GM13977 (cell line): ENCODE measurements at regions not wholly inside any gene's neighbourhood (a gene's known extent, or its start where the extent isn't known, plus 50 kb on each side); places are given as distances from the start of the nearest gene placed in this dataset.

Experiments used
- DNase-seq: peaks from one replicate; pipeline ENCODE4 v3.0.0; 2012; ENCODE audit warnings: low spot score
- CTCF ChIP-seq: IDR thresholded peaks from 2 replicates; pipeline ENCODE4 v1.5.1; 2012; ENCODE audit warnings: mild to moderate bottlenecking, control low read depth; ENCODE audit not compliant: insufficient read depth; ENCODE audit errors: extremely low read depth, missing control alignments
- in situ Hi-C: fragments of 300-500 bp; cut with MboI; formaldehyde crosslinking; loops from one replicate; pipeline ENCODE4 v1.12.0; 2022; ENCODE audit warnings: low sequenced_read_pairs, low pct_unique_long_range_greater_than_20kb, mixed read lengths, inconsistent platforms; ENCODE audit not compliant: unreplicated experiment

- in situ Hi-C loops = loop anchor here (25.0 kb wide), 1 partner anchor 1034 kb away; no protein-coding TSS in a partner anchor
- TF ChIP-seq CTCF = no peak
- DNase-seq = no peak
Observed at GRCh38 chr12:92421042-92421441, 275.4 kb upstream of the BTG1 start.

GRCh38 chr12:92419201-92419600 is 273.6 kb upstream of the BTG1 start:
- no peak for TF ChIP-seq CTCF
- in situ Hi-C loops = loop anchor here (25.0 kb wide), 1 partner anchor 1032 kb away; no protein-coding TSS in a partner anchor
- no peak for DNase-seq

GRCh38 chr12:92418381-92418780 is 272.7 kb upstream of the BTG1 start:
- in situ Hi-C loops = loop anchor here (25.0 kb wide), 1 partner anchor 1031 kb away; no protein-coding TSS in a partner anchor
- no peak for TF ChIP-seq CTCF
- no peak for DNase-seq

GRCh38 chr12:92417373-92417772 is 271.7 kb upstream of the BTG1 start:
- in situ Hi-C loops = loop anchor here (25.0 kb wide), 1 partner anchor 1030 kb away; no protein-coding TSS in a partner anchor
- TF ChIP-seq CTCF = no peak
- no peak for DNase-seq

- in situ Hi-C loops = loop anchor here (25.0 kb wide), 1 partner anchor 1029 kb away; no protein-coding TSS in a partner anchor
Observed at GRCh38 chr12:92416385-92416812, 270.8 kb upstream of the BTG1 start.

GRCh38 chr12:92414170-92415070 is 268.8 kb upstream of the BTG1 start:
- in situ Hi-C loops = loop anchor here (25.0 kb wide), 1 partner anchor 1027 kb away; no protein-coding TSS in a partner anchor
- TF ChIP-seq CTCF = no peak

More at GRCh38 chr12:92416385-92416812, 270.8 kb upstream of the BTG1 start:
- no peak for DNase-seq
- TF ChIP-seq CTCF = no peak

More at GRCh38 chr12:92414170-92415070, 268.8 kb upstream of the BTG1 start:
- no peak for DNase-seq
